Astrocyte of the spinal cord (primary cell): ENCODE measurements at regions not wholly inside any gene's neighbourhood (a gene's known extent, or its start where the extent isn't known, plus 50 kb on each side); places are given as distances from the start of the nearest gene placed in this dataset.

ENCODE experiments used
- DNase-seq: peaks from one replicate; pipeline ENCODE4 v3.0.0; 2011; ENCODE audit warnings: low read depth, low spot score
- H3K4me3 ChIP-seq: 2 replicates; pipeline ENCODE4 v1.5.1; 2011; ENCODE audit warnings: low read depth, mild to moderate bottlenecking, low read length, moderate library complexity
- CTCF ChIP-seq: IDR thresholded peaks from 2 replicates; pipeline ENCODE4 v1.5.1; 2012; ENCODE audit warnings: low read depth, mild to moderate bottlenecking, low read length, inconsistent platforms
- in situ Hi-C: cut with HindIII; loops from 2 replicates; pipeline ENCODE4 v1.10.0; 2017; ENCODE audit warnings: low sequenced_read_pairs

- in situ Hi-C loops: no loop called here
- H3K4me3 ChIP-seq: no peak overlapping the region
- TF ChIP-seq CTCF: no peak
- no peak for DNase-seq
Measured at GRCh38 chr16:6861135-6861814, 471.4 kb upstream of the RBFOX1 start.

GRCh38 chr16:6857575-6857974 lies 475.1 kb upstream of the RBFOX1 start:
- no peak for TF ChIP-seq CTCF
- no peak overlapping the region for H3K4me3 ChIP-seq
- in situ Hi-C loops: no loop called here
- no peak for DNase-seq

GRCh38 chr16:6856578-6856977 lies 476.1 kb upstream of the RBFOX1 start:
- in situ Hi-C loops: no loop called here
- no peak overlapping the region for H3K4me3 ChIP-seq
- TF ChIP-seq CTCF: no peak
- no peak for DNase-seq

- no peak for DNase-seq
- in situ Hi-C loops: no loop called here
- no peak overlapping the region for H3K4me3 ChIP-seq
- TF ChIP-seq CTCF: no peak
Measured at GRCh38 chr16:6853565-6853964, 479.1 kb upstream of the RBFOX1 start.

GRCh38 chr16:6852643-6853225 lies 479.9 kb upstream of the RBFOX1 start:
- TF ChIP-seq CTCF: no peak
- no peak for DNase-seq
- in situ Hi-C loops: no loop called here
- no peak overlapping the region for H3K4me3 ChIP-seq

GRCh38 chr16:6846452-6846851 lies 486.2 kb upstream of the RBFOX1 start:
- in situ Hi-C loops: no loop called here
- no peak for TF ChIP-seq CTCF
- H3K4me3 ChIP-seq: no peak overlapping the region
- no peak for DNase-seq
